GM19025 (cell line): ENCODE measurements at regions not wholly inside any gene's neighbourhood (a gene's known extent, or its start where the extent isn't known, plus 50 kb on each side); places are given as distances from the start of the nearest gene placed in this dataset.
"Not testable (repeated sequence)": the region's sequence is repeated elsewhere in the genome, so short reads cannot be mapped to it uniquely, and the experiment has no call there.

ENCODE experiments used
- ATAC-seq: cut with Tn5 transposase; IDR thresholded peaks from one replicate; pipeline ENCODE4 v1.9.1; 2021; ENCODE audit warnings: mild to moderate bottlenecking, low read depth, moderate library complexity; ENCODE audit not compliant: unreplicated experiment

- ATAC-seq: no peak
These were observed 53.8 kb downstream of the COX7C start for GRCh38 chr5:86671536-86671935.

DNA sequence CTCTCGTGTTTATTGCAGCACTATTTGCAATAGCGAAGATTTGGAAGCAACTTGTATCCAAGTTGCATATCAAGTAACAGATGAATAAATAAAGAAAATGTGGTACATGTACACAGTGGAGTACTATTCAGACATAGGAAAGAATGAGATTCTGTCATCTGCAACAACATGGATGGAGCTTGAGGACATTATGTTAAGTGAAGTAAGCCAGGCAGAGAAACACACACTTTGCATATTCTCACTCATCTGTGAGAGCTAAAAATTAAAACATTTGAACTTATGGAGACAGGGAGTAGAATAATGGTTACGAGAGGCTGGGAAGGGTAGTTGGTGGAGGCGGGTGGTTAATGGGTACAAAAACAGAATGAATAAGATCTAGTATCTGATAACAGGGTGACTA, 56.3 kb downstream of the COX7C start:
- ATAC-seq: no peak

GRCh38 chr5:86675311-86675710, 57.6 kb downstream of the COX7C start:
- ATAC-seq: no peak

GRCh38 chr5:86679529-86679928, 61.8 kb downstream of the COX7C start:
- no peak for ATAC-seq

DNA sequence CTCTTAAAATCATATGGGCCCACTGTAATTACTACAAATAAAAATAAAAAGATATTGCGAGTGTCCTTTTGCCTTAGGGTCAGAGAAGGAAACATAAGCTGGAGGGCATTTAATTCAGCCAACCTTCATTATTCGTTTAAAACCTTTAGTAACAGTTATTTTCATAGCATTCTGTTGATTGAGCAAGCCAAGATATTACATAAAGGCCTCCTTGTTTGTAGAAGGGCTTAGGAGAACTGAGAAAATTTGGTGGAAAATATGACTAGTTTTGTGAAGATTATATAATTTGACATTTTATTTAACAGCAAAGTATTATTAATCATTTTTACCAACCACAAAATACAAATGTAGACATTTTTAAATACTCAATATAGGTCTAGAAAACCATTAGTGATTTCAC, 62.2 kb downstream of the COX7C start:
- no peak for ATAC-seq

DNA sequence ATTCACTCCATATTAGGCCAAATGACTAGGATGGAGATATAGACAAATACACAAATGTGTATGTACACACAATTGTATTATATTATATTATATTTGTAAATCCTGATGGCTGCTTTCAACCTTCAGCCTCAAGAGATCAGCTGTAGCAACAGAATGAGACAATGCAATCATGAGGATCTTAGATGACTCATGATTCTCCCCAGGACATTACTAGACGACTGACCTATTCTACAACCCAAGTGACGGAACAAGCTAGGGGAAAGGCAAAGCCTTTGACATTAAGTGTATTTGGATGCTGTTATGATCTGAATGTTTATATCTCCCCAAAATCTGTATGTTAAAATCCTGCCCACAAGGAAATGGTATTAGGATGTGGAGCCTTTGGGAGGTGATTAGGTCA, 66.5 kb downstream of the COX7C start:
- ATAC-seq: no peak

DNA sequence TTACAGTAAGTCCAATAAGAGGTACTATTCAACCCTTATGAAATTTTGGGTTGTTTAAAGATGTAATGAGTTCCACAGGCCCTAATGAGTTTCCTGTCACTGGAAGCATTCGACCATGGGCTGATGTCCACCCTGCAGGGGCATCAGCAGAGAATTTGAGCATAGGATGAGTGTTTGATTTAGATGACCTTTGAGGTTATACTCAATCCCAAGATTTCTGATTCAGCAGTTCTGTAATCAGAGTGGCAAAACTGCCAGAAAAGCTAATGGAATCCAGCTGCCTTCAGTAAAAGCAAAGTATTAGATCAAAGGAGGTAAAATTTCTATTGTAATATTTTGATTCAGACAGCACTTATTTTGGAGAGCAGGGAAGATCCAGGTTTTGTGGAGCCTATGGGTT, 68.3 kb downstream of the COX7C start:
- no peak for ATAC-seq

GRCh38 chr5:86688406-86688805, 70.7 kb downstream of the COX7C start:
- no peak for ATAC-seq

DNA sequence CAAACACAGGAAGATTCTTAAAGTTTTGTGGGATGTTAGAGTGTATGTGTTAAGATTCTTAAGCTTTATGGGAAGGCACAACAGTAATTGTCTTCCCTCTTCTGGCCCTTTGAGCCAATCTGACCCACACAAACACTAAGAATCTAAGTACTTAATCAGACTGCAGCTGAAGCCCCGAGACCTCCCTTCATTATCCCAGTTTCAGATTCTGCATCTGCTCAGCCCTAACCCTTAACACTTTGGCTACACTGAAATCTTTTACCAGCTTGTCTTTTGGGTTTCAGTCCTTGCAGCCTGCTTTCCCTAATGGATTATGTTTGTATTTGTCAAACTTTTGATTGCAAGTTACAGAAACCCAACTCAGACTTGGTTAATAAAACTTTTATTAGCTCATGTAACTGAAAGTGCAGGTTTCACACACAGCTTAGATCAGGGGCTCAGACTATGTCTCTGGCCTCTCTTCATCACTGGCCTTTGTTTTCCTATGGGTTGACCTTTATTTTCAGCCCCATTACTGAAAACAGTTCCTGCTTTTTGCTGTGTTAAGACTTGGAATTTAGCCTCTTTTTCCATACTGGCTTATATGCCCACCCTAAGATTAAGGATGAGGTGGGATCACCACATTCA, 71.5 kb downstream of the COX7C start:
- ATAC-seq: no peak

GRCh38 chr5:86709157-86709881, 91.6 kb downstream of the COX7C start:
- no peak for ATAC-seq

DNA sequence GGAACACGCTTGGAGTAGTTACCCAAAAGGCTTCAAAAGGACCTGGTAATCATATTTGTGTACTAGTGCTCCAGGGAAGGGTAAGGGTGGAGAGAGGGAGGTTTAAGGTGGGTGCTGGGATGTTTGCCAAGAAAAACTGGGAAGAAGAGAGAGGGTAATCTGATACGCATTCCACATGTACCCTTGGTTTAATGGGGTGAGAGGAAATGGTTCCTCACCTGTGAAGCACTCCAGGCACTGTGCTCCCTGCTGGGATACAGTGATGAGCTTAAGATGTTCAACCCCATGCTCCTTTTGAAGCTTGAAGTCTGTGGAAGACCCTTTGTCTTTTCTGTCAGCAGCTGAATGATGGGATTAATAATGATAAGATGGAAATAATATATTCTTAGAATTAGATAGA, 98.4 kb downstream of the COX7C start:
- ATAC-seq: no peak

- ATAC-seq: not testable (repeated sequence)
These were observed 113.8 kb downstream of the COX7C start for GRCh38 chr5:86731319-86732117.

GRCh38 chr5:86735370-86735769, 117.6 kb downstream of the COX7C start:
- ATAC-seq: no peak

DNA sequence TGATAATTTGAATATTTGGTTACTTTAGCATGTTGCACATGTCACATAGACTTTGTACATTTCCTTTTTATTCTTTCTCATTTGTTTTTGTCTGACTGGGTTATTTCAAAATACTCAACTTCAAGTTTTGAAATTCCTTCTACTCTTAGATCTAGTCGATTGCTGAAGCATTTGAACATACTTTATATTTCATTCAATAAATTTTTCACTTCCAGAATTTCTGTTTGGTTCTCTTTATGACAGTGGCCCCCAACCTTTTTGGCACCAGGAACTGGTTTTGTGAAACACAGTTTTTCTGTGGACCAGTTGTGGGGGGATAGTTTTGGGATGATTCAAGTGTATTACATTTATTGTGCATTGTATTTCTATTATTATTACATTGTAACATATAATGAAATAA, 119.8 kb downstream of the COX7C start:
- no peak for ATAC-seq

- no peak for ATAC-seq
These were observed 130.9 kb downstream of the COX7C start for GRCh38 chr5:86748538-86749105.

DNA sequence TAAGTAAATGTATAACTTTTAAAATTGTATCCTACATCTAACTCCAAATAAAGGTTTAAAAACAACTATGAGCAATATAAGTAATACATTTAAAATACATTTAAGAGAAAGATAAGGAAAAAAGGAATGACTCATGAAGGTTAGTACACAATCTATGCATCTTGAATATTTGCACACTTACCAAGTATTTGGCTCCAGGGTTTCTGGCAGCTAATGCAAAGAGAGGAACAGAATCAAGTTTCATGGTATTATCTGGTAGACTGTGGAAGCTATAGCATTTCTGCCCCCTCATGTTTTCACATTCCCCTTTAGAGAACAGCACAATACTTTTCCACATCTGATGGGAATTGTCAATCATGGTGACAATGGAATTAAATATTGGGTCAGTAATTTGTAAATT, 132.1 kb downstream of the COX7C start:
- ATAC-seq: no peak

GRCh38 chr5:86756839-86757238, 139.1 kb downstream of the COX7C start:
- ATAC-seq: no peak

DNA sequence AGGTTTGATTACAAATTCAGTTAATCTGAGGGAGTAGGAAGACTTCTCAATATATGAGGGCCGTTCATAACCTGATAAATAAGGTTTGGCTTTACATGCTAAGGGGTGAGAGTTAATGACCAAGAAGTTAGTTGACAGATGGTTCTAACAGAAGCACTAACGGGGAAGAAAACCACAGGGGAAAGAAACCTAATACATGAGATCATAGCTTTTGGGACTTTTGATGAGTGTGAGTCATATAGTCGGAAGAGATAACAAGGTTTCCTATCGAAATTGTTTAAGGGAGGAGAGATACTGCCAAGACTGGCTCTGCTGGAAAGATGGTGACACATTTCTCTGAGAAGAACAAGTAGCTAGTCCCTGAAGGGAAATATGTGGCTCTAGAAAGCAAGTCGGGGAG, 140.1 kb downstream of the COX7C start:
- no peak for ATAC-seq

DNA sequence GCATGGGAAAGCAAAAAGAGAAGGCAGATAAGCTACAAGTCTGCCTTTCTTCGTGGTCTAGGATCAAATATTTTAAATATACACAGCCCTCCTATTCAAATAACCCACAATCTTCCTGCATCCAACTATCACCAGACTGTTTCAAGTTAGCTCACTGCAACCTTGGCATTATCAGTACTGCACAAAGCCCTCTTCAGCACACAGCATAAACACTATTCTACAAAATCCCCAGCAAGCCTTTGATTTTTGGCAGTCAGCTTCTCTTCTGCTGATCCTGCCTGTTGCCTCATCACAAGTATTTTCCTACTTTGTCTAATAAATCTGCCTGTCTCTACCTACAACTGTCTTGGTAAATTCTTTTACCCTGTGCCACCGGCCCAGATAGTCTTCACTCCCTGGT, 142.9 kb downstream of the COX7C start:
- ATAC-seq: no peak

DNA sequence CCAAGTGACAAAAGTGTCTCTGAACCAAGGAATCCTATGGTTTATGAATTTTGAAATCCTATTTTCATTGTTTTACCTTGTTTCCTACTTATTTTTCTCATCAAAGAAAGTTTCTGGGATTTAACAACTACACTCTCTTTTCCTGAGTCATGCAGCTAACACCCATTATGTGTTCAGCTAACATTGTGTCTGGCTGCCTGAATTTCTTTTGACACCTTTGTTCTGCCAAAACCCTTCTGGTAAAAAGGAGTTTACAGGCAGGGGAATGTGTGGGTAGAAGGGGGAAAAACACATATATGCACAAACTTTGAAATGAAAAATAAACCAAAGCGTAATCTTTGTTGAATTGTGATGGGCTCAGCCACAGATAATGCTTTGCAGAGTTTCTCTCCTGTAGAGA, 146.2 kb downstream of the COX7C start:
- no peak for ATAC-seq

GRCh38 chr5:86765778-86766502, 148.2 kb downstream of the COX7C start:
- no peak for ATAC-seq
